ENCODE measurements at regions not wholly inside any gene's neighbourhood (a gene's known extent, or its start where the extent isn't known, plus 50 kb on each side); places are given as distances from the start of the nearest gene placed in this dataset.

GRCh38 chr2:19045151-19045550 lies 313.3 kb downstream of the OSR1 start:
- Mint-ChIP-seq H3K4me1 (peaks cover 52% of the 10 kb centered on the region), H3K27ac (no peak overlapping the region), H3K27me3 (ENCODE audit: low read depth, poor library complexity) (peaks cover 5% of the 10 kb centered on the region), H3K36me3 (ENCODE audit: low read depth) (peaks cover 14% of the 10 kb centered on the region), H3K4me3 (no peak overlapping the region), H3K9me3 (no peaks in the 10 kb centered on the region)
- no peak for DNase-seq
- no peak for TF ChIP-seq CTCF (IDR thresholded peaks at IDR 0.05)

GRCh38 chr2:19043893-19044292 lies 314.5 kb downstream of the OSR1 start:
- Mint-ChIP-seq H3K4me3 (no peak overlapping the region), H3K4me1 (peaks cover 41% of the 10 kb centered on the region), H3K9me3 (no peaks in the 10 kb centered on the region), H3K27ac (no peak overlapping the region), H3K36me3 (ENCODE audit: low read depth) (peaks cover 10% of the 10 kb centered on the region), H3K27me3 (ENCODE audit: low read depth, poor library complexity) (peaks cover 5% of the 10 kb centered on the region)
- TF ChIP-seq CTCF (IDR thresholded peaks at IDR 0.05), result no peak
- DNase-seq, result no peak

GRCh38 chr2:19041434-19042041 lies 316.9 kb downstream of the OSR1 start:
- no peak overlapping the region for H3K4me3 Mint-ChIP-seq
- H3K4me1 Mint-ChIP-seq, result peaks cover 33% of the 10 kb centered on the region
- TF ChIP-seq CTCF (IDR thresholded peaks at IDR 0.05), result no peak
- H3K27me3 Mint-ChIP-seq (ENCODE audit: low read depth, poor library complexity), result peaks cover 3% of the 10 kb centered on the region
- H3K9me3 Mint-ChIP-seq, result no peaks in the 10 kb centered on the region
- DNase-seq, result no peak
- H3K36me3 Mint-ChIP-seq (ENCODE audit: low read depth), result no peaks in the 10 kb centered on the region
- no peak overlapping the region for H3K27ac Mint-ChIP-seq

GRCh38 chr2:19038071-19039015 lies 320.1 kb downstream of the OSR1 start:
- Mint-ChIP-seq H3K4me3 (no peak overlapping the region), H3K27me3 (ENCODE audit: low read depth, poor library complexity) (peaks cover 3% of the 10 kb centered on the region), H3K36me3 (ENCODE audit: low read depth) (no peaks in the 10 kb centered on the region), H3K27ac (no peak overlapping the region), H3K4me1 (peaks cover 18% of the 10 kb centered on the region), H3K9me3 (no peaks in the 10 kb centered on the region)
- TF ChIP-seq CTCF (IDR thresholded peaks at IDR 0.05), result no peak
- DNase-seq, result no peak

- peaks cover 3% of the 10 kb centered on the region for H3K27me3 Mint-ChIP-seq (ENCODE audit: low read depth, poor library complexity)
- H3K9me3 Mint-ChIP-seq, result no peaks in the 10 kb centered on the region
- H3K27ac Mint-ChIP-seq, result no peak overlapping the region
- no peaks in the 10 kb centered on the region for H3K36me3 Mint-ChIP-seq (ENCODE audit: low read depth)
- no peak overlapping the region for H3K4me3 Mint-ChIP-seq
- no peak for TF ChIP-seq CTCF (IDR thresholded peaks at IDR 0.05)
- no peak for DNase-seq
- peaks cover 7% of the 10 kb centered on the region for H3K4me1 Mint-ChIP-seq
Measured at GRCh38 chr2:19036091-19036490, 322.3 kb downstream of the OSR1 start.

Data from nephron progenitor cell (in vitro differentiated cells).